ENCODE measurements at regions not wholly inside any gene's neighbourhood (a gene's known extent, or its start where the extent isn't known, plus 50 kb on each side); places are given as distances from the start of the nearest gene placed in this dataset.
"Not testable (repeated sequence)": the region's sequence is repeated elsewhere in the genome, so short reads cannot be mapped to it uniquely, and the experiment has no call there.

- no peak for DNase-seq (ENCODE audit: low spot score)
Measured at GRCh38 chr12:124652661-124653060, 85.2 kb upstream of the NCOR2 start.

- DNase-seq (ENCODE audit: low spot score): peak; percentile 67
Measured at GRCh38 chr12:124651516-124652273, 84.3 kb upstream of the NCOR2 start.

GRCh38 chr12:124650912-124651311 is 83.5 kb upstream of the NCOR2 start:
- no peak for DNase-seq (ENCODE audit: low spot score)

GRCh38 chr12:124648710-124649384 is 81.4 kb upstream of the NCOR2 start:
- no peak for DNase-seq (ENCODE audit: low spot score)

GRCh38 chr12:124647316-124647715 is 79.9 kb upstream of the NCOR2 start:
- DNase-seq (ENCODE audit: low spot score): no peak

GRCh38 chr12:124646385-124647230 is 79.2 kb upstream of the NCOR2 start:
- DNase-seq (ENCODE audit: low spot score): no peak

GRCh38 chr12:124645530-124646244 is 78.3 kb upstream of the NCOR2 start:
- no peak for DNase-seq (ENCODE audit: low spot score)

- not testable (repeated sequence) for DNase-seq (ENCODE audit: low spot score)
Measured at GRCh38 chr12:124643768-124644167, 76.4 kb upstream of the NCOR2 start.

- no peak for DNase-seq (ENCODE audit: low spot score)
Measured at GRCh38 chr12:124642105-124642504, 74.7 kb upstream of the NCOR2 start.

- DNase-seq (ENCODE audit: low spot score): no peak
Measured at GRCh38 chr12:124641591-124641990, 74.2 kb upstream of the NCOR2 start.

- DNase-seq (ENCODE audit: low spot score): peak; percentile 55
Measured at GRCh38 chr12:124640056-124640455, 72.6 kb upstream of the NCOR2 start.

- DNase-seq (ENCODE audit: low spot score): no peak
Measured at GRCh38 chr12:124639122-124639806, 71.9 kb upstream of the NCOR2 start.

- no peak for DNase-seq (ENCODE audit: low spot score)
Measured at GRCh38 chr12:124637581-124637981, 70.2 kb upstream of the NCOR2 start.

- no peak for DNase-seq (ENCODE audit: low spot score)
Measured at GRCh38 chr12:124637163-124637562, 69.8 kb upstream of the NCOR2 start.

GRCh38 chr12:124636138-124636978 is 68.9 kb upstream of the NCOR2 start:
- DNase-seq (ENCODE audit: low spot score): no peak

GRCh38 chr12:124635316-124635715 is 67.9 kb upstream of the NCOR2 start:
- DNase-seq (ENCODE audit: low spot score): no peak

- DNase-seq (ENCODE audit: low spot score): no peak
Measured at GRCh38 chr12:124633365-124634362, 66.3 kb upstream of the NCOR2 start.

- DNase-seq (ENCODE audit: low spot score): no peak
Measured at GRCh38 chr12:124632519-124632984, 65.1 kb upstream of the NCOR2 start.

- DNase-seq (ENCODE audit: low spot score): no peak
Measured at GRCh38 chr12:124631681-124632256, 64.4 kb upstream of the NCOR2 start.

All from kidney capillary endothelial cell (primary cell).